ENCODE measurements at regions not wholly inside any gene's neighbourhood (a gene's known extent, or its start where the extent isn't known, plus 50 kb on each side); places are given as distances from the start of the nearest gene placed in this dataset.

DNA sequence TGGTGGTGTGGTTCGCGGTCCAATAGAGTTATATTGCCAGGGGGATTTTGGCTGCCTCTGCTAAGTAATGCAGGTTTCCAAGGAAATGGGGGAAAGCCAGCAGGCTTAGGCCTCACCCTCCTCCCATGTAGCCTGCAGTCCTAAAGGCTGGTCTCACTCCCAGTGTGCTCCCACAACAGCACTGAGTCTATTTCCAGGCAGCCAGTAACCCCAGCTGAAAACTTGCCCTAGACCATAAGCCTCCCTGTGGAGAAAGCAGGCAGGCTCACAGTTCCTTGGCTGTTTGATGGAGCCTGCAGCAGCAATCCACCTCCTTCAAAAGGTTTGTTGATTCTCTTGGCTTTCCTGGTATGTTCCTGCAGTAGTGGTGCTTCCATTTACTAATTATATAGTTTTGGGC, 220.0 kb upstream of the ZNF804B start:
- Histone ChIP-seq H3K9me3 (ENCODE audit: control insufficient read depth in 5 of 5, low read length in 5 of 5) (peaks cover 0 to 14% (median 5%) of the 10 kb centered on the region in 5 donors), H3K36me3 (ENCODE audit: control insufficient read depth in 5 of 5, insufficient read depth in 5 of 5, low read length in 5 of 5) (no peaks in the 10 kb centered on the region), H3K4me3 (ENCODE audit: low read depth in 1 of 5, low read length in 5 of 5) (no peak overlapping the region), H3K4me1 (ENCODE audit: control insufficient read depth in 5 of 5, insufficient read depth in 5 of 5, low read length in 5 of 5) (no peaks in the 10 kb centered on the region), H3K27ac (ENCODE audit: low read depth, low read length) (no peak overlapping the region), H3K9ac (ENCODE audit: low read length in 5 of 5) (no peak overlapping the region), H3K27me3 (ENCODE audit: control insufficient read depth in 5 of 5, insufficient read depth in 4 of 5, low read length in 5 of 5) (no peaks in the 10 kb centered on the region)

DNA sequence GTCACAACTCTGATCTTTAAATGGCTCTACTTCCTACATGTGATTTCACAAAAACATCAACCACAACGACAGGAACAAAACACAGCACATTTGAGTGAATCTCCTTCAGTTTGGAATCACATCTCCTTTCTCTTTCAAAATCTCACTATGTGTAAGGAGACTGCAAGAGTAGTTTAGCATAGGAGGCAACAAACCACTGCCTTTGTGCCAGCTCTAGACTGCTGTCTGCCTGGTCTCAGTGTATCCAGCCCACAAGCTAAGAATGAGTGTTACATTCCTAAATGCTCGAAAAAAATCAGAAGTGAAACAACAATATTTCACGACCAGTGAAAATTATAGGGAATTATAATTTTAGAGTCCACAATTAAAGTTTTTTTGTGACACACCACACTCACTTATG, 217.0 kb upstream of the STEAP4 start:
- Histone ChIP-seq H3K9ac (ENCODE audit: low read length in 5 of 5) (no peak overlapping the region), H3K4me3 (ENCODE audit: low read depth in 1 of 5, low read length in 5 of 5) (no peak overlapping the region), H3K27me3 (ENCODE audit: control insufficient read depth in 5 of 5, insufficient read depth in 4 of 5, low read length in 5 of 5) (no peaks in the 10 kb centered on the region), H3K36me3 (ENCODE audit: control insufficient read depth in 5 of 5, insufficient read depth in 5 of 5, low read length in 5 of 5) (no peaks in the 10 kb centered on the region), H3K4me1 (ENCODE audit: control insufficient read depth in 5 of 5, insufficient read depth in 5 of 5, low read length in 5 of 5) (no peaks in the 10 kb centered on the region), H3K9me3 (ENCODE audit: control insufficient read depth in 5 of 5, low read length in 5 of 5) (no peaks in the 10 kb centered on the region), H3K27ac (ENCODE audit: low read depth, low read length) (no peak overlapping the region)

DNA sequence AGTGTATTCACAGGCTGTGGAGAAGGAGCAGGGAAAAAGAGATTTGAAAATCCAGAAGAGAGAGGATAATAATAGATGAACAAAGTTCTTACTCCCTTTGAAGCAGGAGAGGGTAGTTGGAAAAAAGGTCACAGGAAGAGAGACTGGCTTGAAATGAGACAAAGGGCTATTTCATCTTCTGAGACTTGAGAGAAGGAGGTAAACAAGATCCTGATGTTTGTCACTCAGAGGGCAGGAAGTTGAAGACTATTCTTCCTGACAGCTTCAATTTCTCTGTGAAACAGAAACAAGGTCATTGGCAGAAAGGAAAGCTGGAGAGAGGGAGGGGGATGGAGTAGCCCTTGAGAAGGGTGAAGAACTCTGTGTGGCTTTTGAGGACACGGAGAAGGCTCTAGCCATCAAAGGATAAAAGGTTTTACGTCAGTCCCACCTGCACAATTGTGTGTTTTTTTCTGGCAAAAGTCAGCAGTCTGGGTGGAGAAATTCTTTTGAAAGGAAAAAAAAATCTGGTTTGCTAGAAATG, 216.1 kb upstream of the STEAP4 start:
- Histone ChIP-seq H3K27me3 (ENCODE audit: control insufficient read depth in 5 of 5, insufficient read depth in 4 of 5, low read length in 5 of 5) (no peaks in the 10 kb centered on the region), H3K27ac (ENCODE audit: low read depth, low read length) (no peak overlapping the region), H3K4me1 (ENCODE audit: control insufficient read depth in 5 of 5, insufficient read depth in 5 of 5, low read length in 5 of 5) (no peaks in the 10 kb centered on the region)

DNA sequence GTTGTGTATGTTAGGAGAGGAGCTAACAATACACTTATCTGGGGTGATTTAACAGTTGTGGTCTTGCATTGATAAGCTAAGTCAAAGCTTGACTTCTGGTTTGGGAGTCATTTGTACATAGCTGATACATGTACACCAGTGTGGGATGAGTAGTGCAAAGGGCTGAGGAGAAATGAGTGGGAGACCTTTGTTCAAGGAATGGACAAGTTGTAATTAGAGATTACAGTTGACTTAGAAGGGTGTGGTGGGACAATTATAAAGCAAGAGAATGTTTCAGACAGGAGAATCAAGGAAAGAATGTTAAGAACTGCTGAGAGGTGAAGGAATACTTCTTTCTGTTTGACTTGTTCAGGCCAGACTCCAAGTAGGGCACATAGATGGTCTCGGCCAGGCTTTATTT, 209.7 kb upstream of the STEAP4 start:
- H3K27me3 ChIP-seq (ENCODE audit: control insufficient read depth in 5 of 5, insufficient read depth in 4 of 5, low read length in 5 of 5), result no peaks in the 10 kb centered on the region
- H3K9me3 ChIP-seq (ENCODE audit: control insufficient read depth in 5 of 5, low read length in 5 of 5), result no peaks in the 10 kb centered on the region
- no peak overlapping the region for H3K9ac ChIP-seq (ENCODE audit: low read length in 5 of 5)
- no peak overlapping the region for H3K4me3 ChIP-seq (ENCODE audit: low read depth in 1 of 5, low read length in 5 of 5)
- H3K4me1 ChIP-seq (ENCODE audit: control insufficient read depth in 5 of 5, insufficient read depth in 5 of 5, low read length in 5 of 5), result no peaks in the 10 kb centered on the region
- no peak overlapping the region for H3K27ac ChIP-seq (ENCODE audit: low read depth, low read length)
- H3K36me3 ChIP-seq (ENCODE audit: control insufficient read depth in 5 of 5, insufficient read depth in 5 of 5, low read length in 5 of 5), result no peaks in the 10 kb centered on the region

More for the DNA sequence above, 216.1 kb upstream of the STEAP4 start:
- no peak overlapping the region for H3K4me3 ChIP-seq (ENCODE audit: low read depth in 1 of 5, low read length in 5 of 5)
- H3K36me3 ChIP-seq (ENCODE audit: control insufficient read depth in 5 of 5, insufficient read depth in 5 of 5, low read length in 5 of 5), result no peaks in the 10 kb centered on the region
- H3K9ac ChIP-seq (ENCODE audit: low read length in 5 of 5), result no peak overlapping the region
- H3K9me3 ChIP-seq (ENCODE audit: control insufficient read depth in 5 of 5, low read length in 5 of 5), result no peaks in the 10 kb centered on the region

DNA sequence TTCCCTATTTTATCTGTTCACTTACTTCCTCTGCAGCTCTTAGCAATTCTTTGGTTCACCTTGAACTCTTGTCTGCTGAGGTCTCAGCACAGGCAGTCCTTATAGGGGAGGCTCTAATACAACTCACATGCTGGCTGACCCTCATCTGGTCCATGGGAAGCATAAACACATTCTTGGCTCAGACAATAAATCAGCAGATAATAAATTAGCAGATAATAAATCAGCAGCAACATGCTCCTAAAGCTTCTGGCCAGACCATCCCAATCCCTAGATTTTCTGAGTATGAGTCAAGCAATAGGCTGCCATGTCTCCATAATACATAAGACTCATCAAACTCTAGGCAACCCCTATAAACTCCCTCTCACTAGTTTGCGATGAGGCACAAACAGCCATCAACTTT, 208.6 kb upstream of the STEAP4 start:
- Histone ChIP-seq H3K27ac (ENCODE audit: low read depth, low read length) (no peak overlapping the region), H3K9me3 (ENCODE audit: control insufficient read depth in 5 of 5, low read length in 5 of 5) (peaks cover 0 to 6% (median 3%) of the 10 kb centered on the region in 5 donors), H3K4me3 (ENCODE audit: low read depth in 1 of 5, low read length in 5 of 5) (no peak overlapping the region), H3K9ac (ENCODE audit: low read length in 5 of 5) (no peak overlapping the region), H3K4me1 (ENCODE audit: control insufficient read depth in 5 of 5, insufficient read depth in 5 of 5, low read length in 5 of 5) (no peaks in the 10 kb centered on the region), H3K36me3 (ENCODE audit: control insufficient read depth in 5 of 5, insufficient read depth in 5 of 5, low read length in 5 of 5) (no peaks in the 10 kb centered on the region), H3K27me3 (ENCODE audit: control insufficient read depth in 5 of 5, insufficient read depth in 4 of 5, low read length in 5 of 5) (no peaks in the 10 kb centered on the region)

DNA sequence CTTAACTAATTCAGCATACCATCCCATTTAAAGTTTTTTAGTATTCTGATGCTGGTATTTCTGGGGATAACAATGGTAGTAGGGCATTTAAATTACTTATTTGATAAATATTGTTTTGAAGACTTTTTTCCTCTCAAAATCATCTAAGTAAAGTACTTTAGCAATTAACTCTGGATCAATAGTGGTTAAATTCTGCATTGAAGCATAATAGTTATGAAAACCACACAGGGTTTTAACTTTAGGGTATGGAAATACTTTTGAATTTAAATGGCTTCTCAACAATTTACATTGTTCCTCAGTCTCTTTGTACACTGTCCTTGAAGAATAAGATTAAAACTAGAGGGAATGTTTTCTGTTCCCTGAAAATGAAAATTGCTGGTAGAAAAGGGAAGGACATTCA, 202.6 kb upstream of the STEAP4 start:
- Histone ChIP-seq H3K4me1 (ENCODE audit: control insufficient read depth in 5 of 5, insufficient read depth in 5 of 5, low read length in 5 of 5) (no peaks in the 10 kb centered on the region), H3K27ac (ENCODE audit: low read depth, low read length) (no peak overlapping the region), H3K9me3 (ENCODE audit: control insufficient read depth in 5 of 5, low read length in 5 of 5) (peaks cover 0 to 6% (median 3%) of the 10 kb centered on the region in 5 donors), H3K9ac (ENCODE audit: low read length in 5 of 5) (no peak overlapping the region), H3K27me3 (ENCODE audit: control insufficient read depth in 5 of 5, insufficient read depth in 4 of 5, low read length in 5 of 5) (no peaks in the 10 kb centered on the region), H3K36me3 (ENCODE audit: control insufficient read depth in 5 of 5, insufficient read depth in 5 of 5, low read length in 5 of 5) (no peaks in the 10 kb centered on the region), H3K4me3 (ENCODE audit: low read depth in 1 of 5, low read length in 5 of 5) (no peak overlapping the region)

DNA sequence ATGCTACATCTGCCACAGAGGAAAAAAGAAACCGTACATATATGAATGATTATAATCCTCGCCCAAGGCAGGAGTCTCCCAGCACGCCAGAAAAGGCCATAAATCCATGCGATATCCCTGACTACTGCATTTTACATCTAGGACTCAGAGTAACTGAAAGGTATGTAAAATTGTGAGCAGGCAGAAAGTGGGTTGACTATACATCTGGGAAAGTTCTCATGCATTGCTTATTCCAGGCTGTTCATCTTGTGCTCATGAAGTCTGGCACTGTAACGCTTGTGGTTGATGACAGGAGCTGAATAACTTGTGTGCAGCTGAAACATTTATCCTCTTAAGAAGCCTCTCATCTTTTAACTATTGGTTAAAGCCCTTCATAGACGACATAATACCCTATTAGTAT, 193.4 kb upstream of the STEAP4 start:
- Histone ChIP-seq H3K27ac (ENCODE audit: low read depth, low read length) (no peak overlapping the region), H3K9me3 (ENCODE audit: control insufficient read depth in 5 of 5, low read length in 5 of 5) (no peaks in the 10 kb centered on the region), H3K9ac (ENCODE audit: low read length in 5 of 5) (no peak overlapping the region)

DNA sequence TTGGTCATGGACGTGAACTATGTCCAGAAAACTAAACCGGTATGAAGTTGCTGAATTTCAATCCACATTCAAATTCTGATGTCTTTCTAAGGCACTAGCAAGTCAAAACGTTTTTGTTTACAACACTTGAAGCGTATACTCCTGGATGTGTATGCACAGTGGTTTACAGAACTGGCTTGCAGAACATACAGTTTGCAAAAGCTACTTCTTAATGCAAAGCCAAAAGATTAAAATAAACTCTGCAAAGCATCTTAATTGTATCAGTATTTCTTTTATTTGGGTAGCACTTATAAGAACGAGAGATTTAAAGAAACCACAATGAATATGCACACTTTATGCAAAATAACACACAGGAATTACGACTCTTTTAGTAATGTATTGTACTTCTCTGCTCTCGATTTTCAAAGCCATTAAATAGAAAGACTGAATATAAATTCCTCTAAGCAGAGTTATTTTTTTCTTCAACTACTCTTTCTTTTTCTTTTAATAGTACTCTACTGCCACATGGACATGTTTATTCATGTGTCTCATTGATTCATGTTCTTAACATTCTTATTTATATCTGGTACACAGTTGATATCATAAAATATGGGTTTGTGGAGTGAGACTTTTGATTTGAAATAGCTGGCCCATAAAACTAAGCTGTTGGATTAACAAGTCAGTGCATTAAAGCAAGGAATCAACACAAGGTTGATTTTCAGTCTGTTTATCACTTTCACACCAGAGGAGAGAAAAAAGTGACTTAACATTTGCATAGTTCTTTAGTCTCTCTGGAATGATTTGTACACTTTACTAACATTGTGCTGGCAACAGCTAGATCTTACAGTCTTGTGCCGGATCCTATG, 189.4 kb upstream of the STEAP4 start:
- Histone ChIP-seq H3K27ac (ENCODE audit: low read depth, low read length) (no peak overlapping the region), H3K4me1 (ENCODE audit: control insufficient read depth in 5 of 5, insufficient read depth in 5 of 5, low read length in 5 of 5) (no peaks in the 10 kb centered on the region), H3K9me3 (ENCODE audit: control insufficient read depth in 5 of 5, low read length in 5 of 5) (no peaks in the 10 kb centered on the region), H3K27me3 (ENCODE audit: control insufficient read depth in 5 of 5, insufficient read depth in 4 of 5, low read length in 5 of 5) (no peaks in the 10 kb centered on the region), H3K9ac (ENCODE audit: low read length in 5 of 5) (no peak overlapping the region), H3K36me3 (ENCODE audit: control insufficient read depth in 5 of 5, insufficient read depth in 5 of 5, low read length in 5 of 5) (no peaks in the 10 kb centered on the region), H3K4me3 (ENCODE audit: low read depth in 1 of 5, low read length in 5 of 5) (no peak overlapping the region)

More for the DNA sequence above, 193.4 kb upstream of the STEAP4 start:
- Histone ChIP-seq H3K4me1 (ENCODE audit: control insufficient read depth in 5 of 5, insufficient read depth in 5 of 5, low read length in 5 of 5) (no peaks in the 10 kb centered on the region), H3K36me3 (ENCODE audit: control insufficient read depth in 5 of 5, insufficient read depth in 5 of 5, low read length in 5 of 5) (no peaks in the 10 kb centered on the region), H3K27me3 (ENCODE audit: control insufficient read depth in 5 of 5, insufficient read depth in 4 of 5, low read length in 5 of 5) (no peaks in the 10 kb centered on the region), H3K4me3 (ENCODE audit: low read depth in 1 of 5, low read length in 5 of 5) (no peak overlapping the region)

DNA sequence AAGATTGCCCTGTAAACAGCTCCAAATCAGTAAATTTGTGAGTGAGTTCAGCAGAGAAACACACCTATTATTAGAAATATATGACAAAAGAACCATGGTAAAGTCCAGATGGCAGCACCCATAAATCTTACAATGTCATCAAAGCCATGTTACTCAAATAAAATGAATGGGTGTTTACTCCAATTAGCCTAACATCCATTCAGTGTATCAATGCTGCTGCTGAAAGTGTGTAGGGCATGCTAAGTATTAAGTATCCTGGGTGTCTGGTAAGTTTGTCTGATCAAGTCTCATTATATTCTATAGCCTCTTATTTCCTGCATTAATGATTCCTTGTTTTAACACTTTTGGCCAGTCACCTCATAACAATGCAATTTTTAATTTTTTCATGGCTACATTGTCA, 185.5 kb upstream of the STEAP4 start:
- Histone ChIP-seq H3K36me3 (ENCODE audit: control insufficient read depth in 5 of 5, insufficient read depth in 5 of 5, low read length in 5 of 5) (no peaks in the 10 kb centered on the region), H3K27ac (ENCODE audit: low read depth, low read length) (no peak overlapping the region), H3K4me3 (ENCODE audit: low read depth in 1 of 5, low read length in 5 of 5) (no peak overlapping the region), H3K9me3 (ENCODE audit: control insufficient read depth in 5 of 5, low read length in 5 of 5) (no peaks in the 10 kb centered on the region), H3K4me1 (ENCODE audit: control insufficient read depth in 5 of 5, insufficient read depth in 5 of 5, low read length in 5 of 5) (no peaks in the 10 kb centered on the region), H3K9ac (ENCODE audit: low read length in 5 of 5) (no peak overlapping the region), H3K27me3 (ENCODE audit: control insufficient read depth in 5 of 5, insufficient read depth in 4 of 5, low read length in 5 of 5) (peaks cover 0 to 4% (median 0%) of the 10 kb centered on the region in 5 donors)

DNA sequence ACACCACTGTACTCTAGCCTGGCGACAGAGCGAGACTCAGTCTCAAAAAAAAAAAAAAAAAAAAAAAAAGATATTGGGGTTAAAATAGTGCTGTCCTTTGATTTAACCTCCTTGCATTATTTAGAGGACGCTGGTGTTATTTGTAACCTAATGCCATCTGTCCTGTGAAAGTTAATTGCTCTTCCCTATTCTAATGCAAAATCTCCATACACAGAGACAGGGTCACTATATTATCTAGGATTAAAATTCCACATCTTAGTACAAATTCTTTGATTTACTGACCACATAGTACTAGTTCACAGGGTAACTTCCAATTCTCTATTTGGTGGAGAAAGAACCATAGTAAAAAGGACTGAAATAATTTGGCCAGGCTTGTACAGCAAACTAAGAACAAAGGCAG, 184.2 kb upstream of the STEAP4 start:
- no peaks in the 10 kb centered on the region for H3K36me3 ChIP-seq (ENCODE audit: control insufficient read depth in 5 of 5, insufficient read depth in 5 of 5, low read length in 5 of 5)
- H3K27ac ChIP-seq (ENCODE audit: low read depth, low read length), result no peak overlapping the region
- H3K27me3 ChIP-seq (ENCODE audit: control insufficient read depth in 5 of 5, insufficient read depth in 4 of 5, low read length in 5 of 5), result peaks cover 0 to 4% (median 0%) of the 10 kb centered on the region in 5 donors
- H3K4me1 ChIP-seq (ENCODE audit: control insufficient read depth in 5 of 5, insufficient read depth in 5 of 5, low read length in 5 of 5), result no peaks in the 10 kb centered on the region
- H3K9me3 ChIP-seq (ENCODE audit: control insufficient read depth in 5 of 5, low read length in 5 of 5), result no peaks in the 10 kb centered on the region
- H3K9ac ChIP-seq (ENCODE audit: low read length in 5 of 5), result no peak overlapping the region
- H3K4me3 ChIP-seq (ENCODE audit: low read depth in 1 of 5, low read length in 5 of 5), result no peak overlapping the region

Measured in subcutaneous abdominal adipose tissue (tissue), 5 donors.